CD14-positive monocyte (primary cell): ENCODE measurements at regions not wholly inside any gene's neighbourhood (a gene's known extent, or its start where the extent isn't known, plus 50 kb on each side); places are given as distances from the start of the nearest gene placed in this dataset.

ENCODE experiments used
- DNase-seq, 3 donors: peaks; one replicate each; pipeline ENCODE4 v3.0.0-alpha.2; 2011 to 2022
- H2AFZ ChIP-seq: 2 replicates; pipeline ENCODE4 v1.6.0; 2012; ENCODE audit warnings: mild to moderate bottlenecking, low read depth, low read length, inconsistent platforms; ENCODE audit not compliant: insufficient read depth, poor library complexity, severe bottlenecking
- H3K27ac ChIP-seq, 2 donors: 1 replicate in 1 of 2; 2 replicates in 1 of 2; pipeline ENCODE4 v1.5.1; 2012 to 2013; ENCODE audit warnings: low read length in 2 of 2, control low read depth in 1 of 2, inconsistent platforms in 1 of 2, low read depth in 1 of 2, mild to moderate bottlenecking in 1 of 2
- H3K27me3 ChIP-seq, 2 donors: one replicate each; pipeline versions ENCODE4 v1.6.0 to v1.6.1; 2011 to 2013; ENCODE audit warnings: low read length in 2 of 2; ENCODE audit not compliant: control insufficient read depth in 2 of 2, insufficient read depth in 2 of 2
- H3K36me3 ChIP-seq, 2 donors: replicated peaks in 1 of 2; 1 replicate in 1 of 2; 2 replicates in 1 of 2; pipeline versions ENCODE4 v1.5.1 to v1.6.1; 2012 to 2013; ENCODE audit warnings: low read length in 2 of 2, control low read depth in 1 of 2, inconsistent platforms in 1 of 2, mild to moderate bottlenecking in 1 of 2; ENCODE audit not compliant: insufficient read depth in 2 of 2, control insufficient read depth in 1 of 2
- H3K4me1 ChIP-seq, 2 donors: 1 replicate in 1 of 2; 2 replicates in 1 of 2; pipeline versions ENCODE4 v1.5.1 to v1.6.1; 2012 to 2013; ENCODE audit warnings: low read length in 2 of 2, control low read depth in 1 of 2, inconsistent platforms in 1 of 2, mild to moderate bottlenecking in 1 of 2, moderate library complexity in 1 of 2; ENCODE audit not compliant: insufficient read depth in 2 of 2, control insufficient read depth in 1 of 2
- H3K4me2 ChIP-seq: replicated peaks from 2 replicates; pipeline ENCODE3; 2012; ENCODE audit warnings: low read length, moderate library complexity, mild to moderate bottlenecking; ENCODE audit not compliant: poor library complexity, severe bottlenecking; ENCODE audit errors: extremely low read depth
- H3K4me3 ChIP-seq, 3 experiments: fragments of 200-600 bp in 1 of 3; sonication (generic) in 1 of 3; replicated peaks in 1 of 3; 1 replicate in 2 of 3; 2 replicates in 1 of 3; pipeline ENCODE4 v1.5.1; 2011 to 2013; ENCODE audit warnings: low read length in 3 of 3, mild to moderate bottlenecking in 3 of 3, control low read depth in 2 of 3, low read depth in 2 of 3, inconsistent platforms in 1 of 3, moderate library complexity in 1 of 3
- H3K79me2 ChIP-seq: 2 replicates; pipeline ENCODE4 v1.6.0; 2012; ENCODE audit warnings: mild to moderate bottlenecking, control low read depth, inconsistent platforms, low read length, moderate library complexity; ENCODE audit not compliant: insufficient read depth
- H3K9ac ChIP-seq: 2 replicates; pipeline ENCODE4 v1.6.0; 2017; ENCODE audit warnings: low read length, mild to moderate bottlenecking; ENCODE audit not compliant: insufficient read depth, poor library complexity, severe bottlenecking
- H3K9me3 ChIP-seq, 2 donors: replicated peaks in 1 of 2; 1 replicate in 1 of 2; 2 replicates in 1 of 2; pipeline versions ENCODE4 v1.5.1 to v1.6.1; 2012 to 2013; ENCODE audit warnings: low read length in 2 of 2, control low read depth in 1 of 2; ENCODE audit not compliant: control insufficient read depth in 1 of 2, insufficient read depth in 1 of 2
- H4K20me1 ChIP-seq: 2 replicates; pipeline ENCODE4 v1.6.0; 2012; ENCODE audit warnings: mild to moderate bottlenecking, low read length, control low read depth, moderate library complexity; ENCODE audit not compliant: insufficient read depth
- H3K27ac Mint-ChIP-seq, 7 donors: one replicate each; pipeline ENCODE4 v1.8.0; 2020; ENCODE audit warnings: mild to moderate bottlenecking in 7 of 7, mixed read lengths in 7 of 7, moderate library complexity in 6 of 7, inconsistent platforms in 2 of 7
- H3K27me3 Mint-ChIP-seq, 3 donors: one replicate each; pipeline ENCODE4 v1.8.0; 2021 to 2022; ENCODE audit warnings: low read depth in 3 of 3, mild to moderate bottlenecking in 3 of 3, mixed read lengths in 3 of 3, moderate library complexity in 3 of 3, inconsistent platforms in 1 of 3
- H3K36me3 Mint-ChIP-seq, 2 donors: one replicate each; pipeline ENCODE4 v1.8.0; 2020; ENCODE audit warnings: mixed read lengths in 2 of 2, inconsistent platforms in 1 of 2, mild to moderate bottlenecking in 1 of 2
- H3K4me1 Mint-ChIP-seq: one replicate; pipeline ENCODE4 v1.8.0; 2020; ENCODE audit warnings: mild to moderate bottlenecking, mixed read lengths
- H3K4me3 Mint-ChIP-seq, 2 donors: one replicate each; pipeline ENCODE4 v1.8.0; 2020; ENCODE audit warnings: mild to moderate bottlenecking in 2 of 2, mixed read lengths in 2 of 2, moderate library complexity in 1 of 2
- H3K9me3 Mint-ChIP-seq, 7 donors: one replicate each; pipeline ENCODE4 v1.8.0; 2020 to 2022; ENCODE audit warnings: mixed read lengths in 7 of 7, mild to moderate bottlenecking in 6 of 7, moderate library complexity in 6 of 7, inconsistent platforms in 2 of 7
- WGBS: methylation state at CpG from one replicate; pipeline ENCODE4 v1.1.5; 2013; ENCODE audit warnings: missing lambda C conversion rate; ENCODE audit not compliant: insufficient coverage; 5-methylcytosine and 5-hydroxymethylcytosine counted together
- intact Hi-C, 2 donors: fragments of 100-400 bp; cut with micrococcal nuclease; formaldehyde crosslinking; loops; one replicate each; pipeline versions ENCODE4 v1.15.0 to v1.15.1; 2023
- TF ChIP-seq, protein P1 (sequence below): fragments of 200-600 bp; IDR thresholded peaks from one replicate; pipeline ENCODE4 v1.8.0; 2022; ENCODE audit warnings: antibody characterized with exemption, mild to moderate bottlenecking

DNA sequence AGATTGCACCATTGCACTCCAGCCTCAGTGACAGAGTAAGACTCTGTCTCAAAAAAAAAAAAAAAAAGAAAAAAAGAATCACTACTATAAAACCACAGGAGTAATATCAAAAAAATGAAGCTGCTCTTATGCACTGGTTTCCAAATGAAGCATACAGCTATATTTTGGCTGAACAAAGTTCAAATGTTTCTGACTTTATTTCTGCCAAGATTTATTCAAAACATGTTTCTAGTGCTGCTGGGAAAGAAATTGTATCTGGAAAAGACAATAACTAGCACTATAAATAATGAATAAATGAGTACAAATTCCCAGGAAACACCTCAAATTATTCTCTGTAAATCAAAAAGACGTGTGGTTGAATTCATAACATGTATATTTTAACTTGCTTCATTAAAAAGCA is 102.5 kb upstream of the MME start:
- intact Hi-C loops: loop anchor here in 1 of 2 donors (10.0 kb wide), 1 partner anchor 117 kb away; no protein-coding TSS in a partner anchor
- Mint-ChIP-seq H3K9me3 (peaks cover 0 to 5% (median 2%) of the 10 kb centered on the region in 7 donors), H3K4me1 (peaks cover 21% of the 10 kb centered on the region), H3K36me3 (no peaks in the 10 kb centered on the region), H3K27me3 (peaks cover 0 to 2% (median 0%) of the 10 kb centered on the region in 3 donors), H3K4me3 (no peak overlapping the region), H3K27ac (peak overlapping the region in 1 of 7 donors; percentile 37)
- Histone ChIP-seq H3K9me3 (peaks cover 0 to 3% of the 10 kb centered on the region in 2 donors), H3K36me3 (no peaks in the 10 kb centered on the region), H2AFZ (no peak overlapping the region), H3K4me1 (peaks cover 8 to 15% of the 10 kb centered on the region in 2 donors), H4K20me1 (no peaks in the 10 kb centered on the region), H3K9ac (no peak overlapping the region), H3K27me3 (no peaks in the 10 kb centered on the region), H3K27ac (no peak overlapping the region), H3K4me3 (no peak overlapping the region), H3K4me2 (no peak overlapping the region), H3K79me2 (no peaks in the 10 kb centered on the region)
- no peak for DNase-seq
- TF ChIP-seq, protein P1, sequence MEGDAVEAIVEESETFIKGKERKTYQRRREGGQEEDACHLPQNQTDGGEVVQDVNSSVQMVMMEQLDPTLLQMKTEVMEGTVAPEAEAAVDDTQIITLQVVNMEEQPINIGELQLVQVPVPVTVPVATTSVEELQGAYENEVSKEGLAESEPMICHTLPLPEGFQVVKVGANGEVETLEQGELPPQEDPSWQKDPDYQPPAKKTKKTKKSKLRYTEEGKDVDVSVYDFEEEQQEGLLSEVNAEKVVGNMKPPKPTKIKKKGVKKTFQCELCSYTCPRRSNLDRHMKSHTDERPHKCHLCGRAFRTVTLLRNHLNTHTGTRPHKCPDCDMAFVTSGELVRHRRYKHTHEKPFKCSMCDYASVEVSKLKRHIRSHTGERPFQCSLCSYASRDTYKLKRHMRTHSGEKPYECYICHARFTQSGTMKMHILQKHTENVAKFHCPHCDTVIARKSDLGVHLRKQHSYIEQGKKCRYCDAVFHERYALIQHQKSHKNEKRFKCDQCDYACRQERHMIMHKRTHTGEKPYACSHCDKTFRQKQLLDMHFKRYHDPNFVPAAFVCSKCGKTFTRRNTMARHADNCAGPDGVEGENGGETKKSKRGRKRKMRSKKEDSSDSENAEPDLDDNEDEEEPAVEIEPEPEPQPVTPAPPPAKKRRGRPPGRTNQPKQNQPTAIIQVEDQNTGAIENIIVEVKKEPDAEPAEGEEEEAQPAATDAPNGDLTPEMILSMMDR: no peak
- WGBS: no CpG with 5 or more reads among the region's 1 CpG

GRCh38 chr3:154976072-154976983 is 103.8 kb upstream of the MME start:
- H3K4me3 Mint-ChIP-seq: no peak overlapping the region
- H2AFZ ChIP-seq: no peak overlapping the region
- no CpG with 5 or more reads among the region's 5 CpGs for WGBS
- H3K9ac ChIP-seq: no peak overlapping the region
- no peaks in the 10 kb centered on the region for H3K36me3 ChIP-seq
- no peak overlapping the region for H3K4me3 ChIP-seq
- H3K4me1 ChIP-seq: peaks cover 21 to 26% of the 10 kb centered on the region in 2 donors
- no peaks in the 10 kb centered on the region for H3K36me3 Mint-ChIP-seq
- H3K4me2 ChIP-seq: no peak overlapping the region
- intact Hi-C loops: loop anchor here in 1 of 2 donors (10.0 kb wide), 1 partner anchor 118 kb away; no protein-coding TSS in a partner anchor
- peaks cover 0 to 5% (median 2%) of the 10 kb centered on the region in 7 donors for H3K9me3 Mint-ChIP-seq
- peaks cover 32% of the 10 kb centered on the region for H3K4me1 Mint-ChIP-seq
- H3K27ac ChIP-seq: no peak overlapping the region
- H3K27me3 Mint-ChIP-seq: peaks cover 0 to 2% (median 0%) of the 10 kb centered on the region in 3 donors
- no peak for DNase-seq
- TF ChIP-seq, protein P1: no peak
- no peaks in the 10 kb centered on the region for H4K20me1 ChIP-seq
- peaks cover 0 to 3% of the 10 kb centered on the region in 2 donors for H3K9me3 ChIP-seq
- no peak overlapping the region for H3K27ac Mint-ChIP-seq
- no peaks in the 10 kb centered on the region for H3K79me2 ChIP-seq
- H3K27me3 ChIP-seq: no peaks in the 10 kb centered on the region
